ENCODE measurements at regions not wholly inside any gene's neighbourhood (a gene's known extent, or its start where the extent isn't known, plus 50 kb on each side); places are given as distances from the start of the nearest gene placed in this dataset.

DNA sequence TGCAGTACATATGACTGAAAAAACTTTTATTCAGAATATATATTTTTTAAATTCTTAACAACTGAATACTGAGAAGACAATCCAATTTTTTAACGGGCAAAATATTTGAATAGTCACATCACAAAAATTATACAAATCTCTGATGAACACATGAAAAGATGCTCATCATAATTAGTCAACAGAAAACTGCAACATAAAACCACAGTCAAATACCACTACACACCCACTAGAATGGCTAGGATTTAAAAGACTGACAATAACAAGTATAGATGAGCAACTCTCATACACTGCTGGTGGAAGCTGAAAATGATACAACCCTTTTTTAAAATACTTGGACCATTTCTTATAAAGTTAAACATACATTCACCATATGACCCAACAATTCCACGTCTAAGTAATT is 87.7 kb upstream of the TNFSF4 start:
- BruUV-seq (replicated peaks), result no TSS peak
- POLR2A ChIA-PET, result interaction anchor here (1.2 kb wide), 1 partner anchor 123 kb away, joined by 5 read pairs; no protein-coding TSS in a partner anchor
- Histone ChIP-seq H4K20me1 (ENCODE audit: control insufficient read depth, insufficient read depth) (no peaks in the 10 kb centered on the region), H3K4me2 (ENCODE audit: control insufficient read depth, insufficient read depth) (no peak overlapping the region), H3K9me3 (replicated peaks; ENCODE audit: control insufficient read depth, insufficient read depth, low read length) (no peaks in the 10 kb centered on the region; the same call in 2 of the 3 replicates), H3K27me3 (replicated peaks in 1 of 2; ENCODE audit: control insufficient read depth in 2 of 2, insufficient read depth in 2 of 2, low read length in 1 of 2) (no peaks in the 10 kb centered on the region), H3K4me3 (no peak overlapping the region), H3K9ac (ENCODE audit: control insufficient read depth, insufficient read depth, low read length) (no peak overlapping the region), H3K36me3 (ENCODE audit: control insufficient read depth in 2 of 2, insufficient read depth in 2 of 2, low read length in 1 of 2) (no peaks in the 10 kb centered on the region; a peak in 1 of 4 replicates), H3K79me2 (ENCODE audit: control insufficient read depth, insufficient read depth, low read length) (no peaks in the 10 kb centered on the region), H3K4me1 (ENCODE audit: control insufficient read depth, insufficient read depth, low read length) (peaks cover 22% of the 10 kb centered on the region), H3K27ac (ENCODE audit: control insufficient read depth, insufficient read depth) (no peak overlapping the region), H2AFZ (ENCODE audit: control insufficient read depth, low read depth, low read length) (no peak overlapping the region)
- no peak for FAIRE-seq
- DNase-seq (ENCODE audit: low read depth, low spot score), result no peak
- no peak for ATAC-seq
- SMC1A ChIA-PET (ENCODE audit: uncharacterized antibody, unreplicated experiment), result interaction anchor here (0.8 to 5.0 kb wide), 10 partner anchors 8 to 181 kb away, joined by 3 to 50 read pairs (median 4); no protein-coding TSS in a partner anchor
- in situ Hi-C loops (cut with MboI), result no loop called here
- WGBS (ENCODE audit: insufficient coverage, insufficient replicate concordance, low lambda C conversion rate, missing lambda C conversion rate), result 74% methylated on average over 2 of the region's 2 CpGs
- RAD21 ChIA-PET (ENCODE audit: unreplicated experiment), result interaction anchor here (1.2 to 1.7 kb wide), 3 partner anchors 18 to 71 kb away, joined by 3 to 5 read pairs (median 3); no protein-coding TSS in a partner anchor
- CTCF ChIA-PET, result interaction anchor here (1.0 to 2.3 kb wide), 4 partner anchors 28 to 92 kb away, joined by 3 to 15 read pairs (median 8); no protein-coding TSS in a partner anchor
- TF ChIP-seq, protein P1, sequence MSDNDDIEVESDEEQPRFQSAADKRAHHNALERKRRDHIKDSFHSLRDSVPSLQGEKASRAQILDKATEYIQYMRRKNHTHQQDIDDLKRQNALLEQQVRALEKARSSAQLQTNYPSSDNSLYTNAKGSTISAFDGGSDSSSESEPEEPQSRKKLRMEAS (IDR thresholded peaks at IDR 0.05; ENCODE audit: low read depth, low read length), result no peak
- TF ChIP-seq RUNX3 (IDR thresholded peaks at IDR 0.05; ENCODE audit: low read length), result peak; percentile 54; the same call in 1 of the 2 replicates
- intact Hi-C loops (cut with micrococcal nuclease; ENCODE audit: unreplicated experiment), result loop anchor here (5.0 kb wide), 2 partner anchors 37 to 38 kb away; no protein-coding TSS in a partner anchor

DNA sequence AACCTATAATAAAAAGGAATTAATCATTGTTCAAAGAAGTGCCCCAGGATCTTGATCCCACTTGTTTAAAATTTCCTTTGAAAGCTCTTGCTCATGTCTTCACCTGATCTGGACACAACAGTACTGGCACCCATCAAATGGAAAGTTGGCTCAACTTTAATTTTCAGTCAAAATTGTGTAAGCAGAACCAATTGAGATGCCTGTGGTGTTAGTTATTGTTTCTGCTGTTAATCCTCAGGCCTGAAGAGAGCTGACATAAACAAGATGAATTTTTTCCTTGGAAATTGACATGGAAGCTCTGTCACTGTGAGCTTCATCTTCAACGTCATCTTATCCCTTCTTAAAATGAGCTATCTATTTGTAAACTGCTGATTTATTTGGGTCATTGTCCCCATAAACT is 88.3 kb upstream of the TNFSF4 start:
- FAIRE-seq (no peak), ATAC-seq (no peak), DNase-seq (ENCODE audit: low read depth, low spot score) (no peak)
- Histone ChIP-seq H3K4me2 (ENCODE audit: control insufficient read depth, insufficient read depth) (no peak overlapping the region), H3K79me2 (ENCODE audit: control insufficient read depth, insufficient read depth, low read length) (no peaks in the 10 kb centered on the region), H4K20me1 (ENCODE audit: control insufficient read depth, insufficient read depth) (no peaks in the 10 kb centered on the region), H3K4me1 (ENCODE audit: control insufficient read depth, insufficient read depth, low read length) (peaks cover 25% of the 10 kb centered on the region), H3K9me3 (replicated peaks; ENCODE audit: control insufficient read depth, insufficient read depth, low read length) (no peaks in the 10 kb centered on the region; the same call in 2 of the 3 replicates), H3K27ac (ENCODE audit: control insufficient read depth, insufficient read depth) (no peak overlapping the region), H3K9ac (ENCODE audit: control insufficient read depth, insufficient read depth, low read length) (no peak overlapping the region), H3K27me3 (replicated peaks in 1 of 2; ENCODE audit: control insufficient read depth in 2 of 2, insufficient read depth in 2 of 2, low read length in 1 of 2) (no peaks in the 10 kb centered on the region), H3K4me3 (no peak overlapping the region), H2AFZ (ENCODE audit: control insufficient read depth, low read depth, low read length) (no peak overlapping the region), H3K36me3 (ENCODE audit: control insufficient read depth in 2 of 2, insufficient read depth in 2 of 2, low read length in 1 of 2) (no peaks in the 10 kb centered on the region; a peak in 1 of 4 replicates)
- RAD21 ChIA-PET (ENCODE audit: unreplicated experiment), result interaction anchor here (1.2 to 3.3 kb wide), 5 partner anchors 19 to 92 kb away, joined by 3 to 15 read pairs (median 5); no protein-coding TSS in a partner anchor
- CTCF ChIA-PET, result interaction anchor here (0.7 to 2.3 kb wide), 7 partner anchors 14 to 245 kb away, joined by 3 to 15 read pairs (median 3); partner anchors contain the start of gene TNFSF18
- no TSS peak for BruUV-seq (replicated peaks)
- SMC1A ChIA-PET (ENCODE audit: uncharacterized antibody, unreplicated experiment), result interaction anchor here (0.8 to 5.0 kb wide), 16 partner anchors 9 to 181 kb away, joined by 3 to 50 read pairs (median 3); no protein-coding TSS in a partner anchor
- intact Hi-C loops (cut with micrococcal nuclease; ENCODE audit: unreplicated experiment) (loop anchor here (5.0 kb wide), 2 partner anchors 37 to 38 kb away; no protein-coding TSS in a partner anchor), in situ Hi-C loops (cut with MboI) (no loop called here)
- 95% methylated on average over 1 of the region's 1 CpG for WGBS (ENCODE audit: insufficient coverage, insufficient replicate concordance, low lambda C conversion rate, missing lambda C conversion rate)
- POLR2A ChIA-PET, result interaction anchor here (1.2 kb wide), 1 partner anchor 122 kb away, joined by 5 read pairs; no protein-coding TSS in a partner anchor
- TF ChIP-seq ESRRA (IDR thresholded peaks at IDR 0.05; ENCODE audit: low read length) (no peak), TCF3 (IDR thresholded peaks at IDR 0.05; ENCODE audit: borderline replicate concordance, insufficient read depth, low read depth, low read length) (no peak), EED (IDR thresholded peaks at IDR 0.05; ENCODE audit: low read depth) (no peak), BRCA1 (IDR thresholded peaks at IDR 0.05; ENCODE audit: low read depth, low read length) (no peak), ZNF384 (IDR thresholded peaks at IDR 0.05; ENCODE audit: borderline replicate concordance, low read depth, low read length) (no peak), SIX5 (IDR thresholded peaks at IDR 0.05; ENCODE audit: low read depth, low read length, severe bottlenecking) (no peak), ATF7 (IDR thresholded peaks at IDR 0.05; ENCODE audit: low read depth) (no peak), BHLHE40 (IDR thresholded peaks at IDR 0.05; ENCODE audit: borderline replicate concordance in 1 of 2, low read depth in 2 of 2, low read length in 1 of 2) (no peak), MYB (IDR thresholded peaks at IDR 0.05; ENCODE audit: borderline replicate concordance, low read depth, low read length) (no peak)
- TF ChIP-seq, protein P2, sequence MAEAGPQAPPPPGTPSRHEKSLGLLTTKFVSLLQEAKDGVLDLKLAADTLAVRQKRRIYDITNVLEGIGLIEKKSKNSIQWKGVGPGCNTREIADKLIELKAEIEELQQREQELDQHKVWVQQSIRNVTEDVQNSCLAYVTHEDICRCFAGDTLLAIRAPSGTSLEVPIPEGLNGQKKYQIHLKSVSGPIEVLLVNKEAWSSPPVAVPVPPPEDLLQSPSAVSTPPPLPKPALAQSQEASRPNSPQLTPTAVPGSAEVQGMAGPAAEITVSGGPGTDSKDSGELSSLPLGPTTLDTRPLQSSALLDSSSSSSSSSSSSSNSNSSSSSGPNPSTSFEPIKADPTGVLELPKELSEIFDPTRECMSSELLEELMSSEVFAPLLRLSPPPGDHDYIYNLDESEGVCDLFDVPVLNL (IDR thresholded peaks at IDR 0.05; ENCODE audit: low read depth, low read length), result no peak
- TF ChIP-seq, protein P3, sequence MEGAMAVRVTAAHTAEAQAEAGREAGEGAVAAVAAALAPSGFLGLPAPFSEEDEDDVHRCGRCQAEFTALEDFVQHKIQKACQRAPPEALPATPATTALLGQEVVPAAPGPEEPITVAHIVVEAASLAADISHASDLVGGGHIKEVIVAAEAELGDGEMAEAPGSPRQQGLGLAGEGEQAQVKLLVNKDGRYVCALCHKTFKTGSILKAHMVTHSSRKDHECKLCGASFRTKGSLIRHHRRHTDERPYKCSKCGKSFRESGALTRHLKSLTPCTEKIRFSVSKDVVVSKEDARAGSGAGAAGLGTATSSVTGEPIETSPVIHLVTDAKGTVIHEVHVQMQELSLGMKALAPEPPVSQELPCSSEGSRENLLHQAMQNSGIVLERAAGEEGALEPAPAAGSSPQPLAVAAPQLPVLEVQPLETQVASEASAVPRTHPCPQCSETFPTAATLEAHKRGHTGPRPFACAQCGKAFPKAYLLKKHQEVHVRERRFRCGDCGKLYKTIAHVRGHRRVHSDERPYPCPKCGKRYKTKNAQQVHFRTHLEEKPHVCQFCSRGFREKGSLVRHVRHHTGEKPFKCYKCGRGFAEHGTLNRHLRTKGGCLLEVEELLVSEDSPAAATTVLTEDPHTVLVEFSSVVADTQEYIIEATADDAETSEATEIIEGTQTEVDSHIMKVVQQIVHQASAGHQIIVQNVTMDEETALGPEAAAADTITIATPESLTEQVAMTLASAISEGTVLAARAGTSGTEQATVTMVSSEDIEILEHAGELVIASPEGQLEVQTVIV (IDR thresholded peaks at IDR 0.05; ENCODE audit: borderline replicate concordance, partially characterized antibody), result no peak

All from GM12878 (cell line).